Thyroid gland (tissue), 4 donors: ENCODE measurements at regions not wholly inside any gene's neighbourhood (a gene's known extent, or its start where the extent isn't known, plus 50 kb on each side); places are given as distances from the start of the nearest gene placed in this dataset.

Source experiments
- DNase-seq, 2 donors: peaks; one replicate each; pipeline ENCODE4 v3.0.0-alpha.2; 2019
- H3K27ac ChIP-seq, 3 donors: fragments of 200-600 bp; sonication (generic); 1 replicate in 2 of 3; 2 replicates in 1 of 3; pipeline ENCODE4 v1.5.1; 2016 to 2019; ENCODE audit warnings: mild to moderate bottlenecking in 1 of 3, moderate library complexity in 1 of 3
- H3K27me3 ChIP-seq: fragments of 200-600 bp; sonication (generic); one replicate; pipeline ENCODE4 v1.5.1; 2019
- H3K36me3 ChIP-seq, 2 donors: fragments of 200-600 bp; sonication (generic); one replicate each; pipeline ENCODE4 v1.5.1; 2016 to 2019
- H3K4me1 ChIP-seq, 2 donors: fragments of 200-600 bp; sonication (generic); one replicate each; pipeline ENCODE4 v1.5.1; 2017 to 2019
- H3K4me3 ChIP-seq, 3 donors: fragments of 200-600 bp; sonication (generic); replicated peaks in 1 of 3; 1 replicate in 2 of 3; 2 replicates in 1 of 3; pipeline ENCODE4 v1.5.1; 2016; ENCODE audit warnings: mild to moderate bottlenecking in 1 of 3
- H3K9me3 ChIP-seq: fragments of 200-600 bp; sonication (generic); one replicate; pipeline ENCODE4 v1.5.1; 2017
- CTCF ChIP-seq, 6 experiments: fragments of 200-600 bp in 3 of 6; fragments of 450-650 bp in 3 of 6; sonication (generic) in 3 of 6; IDR thresholded peaks; one replicate each; pipeline ENCODE4 v1.5.1; 2016 to 2019; ENCODE audit warnings: antibody characterized with exemption in 6 of 6, mild to moderate bottlenecking in 2 of 6, inconsistent platforms in 1 of 6, moderate library complexity in 1 of 6
- POLR2A ChIP-seq, 2 donors: fragments of 450-650 bp; IDR thresholded peaks; one replicate each; pipeline ENCODE4 v1.6.1; 2017; ENCODE audit warnings: antibody characterized with exemption in 2 of 2, mild to moderate bottlenecking in 2 of 2, moderate library complexity in 1 of 2
- WGBS, 2 donors: methylation state at CpG; one replicate each; pipeline ENCODE4 v1.1.5; 2017; 5-methylcytosine and 5-hydroxymethylcytosine counted together
- intact Hi-C: fragments of 100-400 bp; cut with DNase I; formaldehyde crosslinking; loops from one replicate; pipeline ENCODE4 v1.15.1; 2023

GRCh38 chr12:127189992-127190391, 1077.0 kb upstream of the TMEM132C start:
- intact Hi-C loops = no loop called here
- Histone ChIP-seq H3K27ac (no peak overlapping the region), H3K4me3 (no peak overlapping the region), H3K4me1 (no peaks in the 10 kb centered on the region), H3K9me3 (no peaks in the 10 kb centered on the region), H3K27me3 (no peaks in the 10 kb centered on the region), H3K36me3 (no peaks in the 10 kb centered on the region)
- no peak for DNase-seq
- 93 to 95% methylated on average over 1 of the region's 1 CpG for WGBS, 2 donors
- TF ChIP-seq POLR2A (IDR thresholded peaks at IDR 0.05) (no peak), CTCF (IDR thresholded peaks at IDR 0.05) (no peak)

DNA sequence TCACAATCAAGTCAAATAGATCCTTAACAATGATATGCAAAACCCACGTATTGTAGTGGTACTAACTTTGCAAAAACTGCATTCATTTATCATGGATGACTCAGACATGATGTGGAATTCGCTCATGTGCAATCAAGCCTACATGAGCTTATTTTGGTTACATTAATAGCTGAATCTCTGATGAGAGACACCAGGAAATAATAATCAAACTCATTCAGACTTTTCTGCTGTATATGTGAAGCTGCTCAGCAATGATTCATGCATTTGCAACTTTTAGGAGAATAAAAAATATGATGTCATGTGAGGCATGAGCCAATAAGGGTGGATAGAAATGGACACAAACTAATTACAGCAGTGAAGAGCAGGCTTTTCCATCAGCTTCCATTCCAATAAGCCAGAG, 1075.8 kb upstream of the TMEM132C start:
- no peaks in the 10 kb centered on the region for H3K36me3 ChIP-seq
- 72 to 73% methylated on average over 2 of the region's 2 CpGs for WGBS, 2 donors
- no peak for DNase-seq
- H3K4me1 ChIP-seq = no peaks in the 10 kb centered on the region
- no peak overlapping the region for H3K4me3 ChIP-seq
- no peak overlapping the region for H3K27ac ChIP-seq
- intact Hi-C loops = no loop called here
- TF ChIP-seq CTCF (IDR thresholded peaks at IDR 0.05) = no peak
- TF ChIP-seq POLR2A (IDR thresholded peaks at IDR 0.05) = no peak
- H3K27me3 ChIP-seq = no peaks in the 10 kb centered on the region
- H3K9me3 ChIP-seq = no peaks in the 10 kb centered on the region

GRCh38 chr12:127192391-127192790, 1074.6 kb upstream of the TMEM132C start:
- Histone ChIP-seq H3K27ac (no peak overlapping the region), H3K4me1 (no peaks in the 10 kb centered on the region), H3K4me3 (no peak overlapping the region), H3K36me3 (no peaks in the 10 kb centered on the region), H3K27me3 (no peaks in the 10 kb centered on the region), H3K9me3 (no peaks in the 10 kb centered on the region)
- WGBS, 2 donors = 58 to 74% methylated on average over 3 of the region's 3 CpGs
- DNase-seq = no peak
- intact Hi-C loops = no loop called here
- no peak for TF ChIP-seq POLR2A (IDR thresholded peaks at IDR 0.05)
- no peak for TF ChIP-seq CTCF (IDR thresholded peaks at IDR 0.05)

GRCh38 chr12:127193341-127193740, 1073.6 kb upstream of the TMEM132C start:
- H3K9me3 ChIP-seq = no peaks in the 10 kb centered on the region
- no peaks in the 10 kb centered on the region for H3K36me3 ChIP-seq
- H3K27me3 ChIP-seq = no peaks in the 10 kb centered on the region
- no peak overlapping the region for H3K27ac ChIP-seq
- no peaks in the 10 kb centered on the region for H3K4me1 ChIP-seq
- WGBS, 2 donors = 74 to 77% methylated on average over 2 of the region's 2 CpGs
- DNase-seq = no peak
- intact Hi-C loops = no loop called here
- TF ChIP-seq CTCF (IDR thresholded peaks at IDR 0.05) = no peak
- no peak for TF ChIP-seq POLR2A (IDR thresholded peaks at IDR 0.05)
- no peak overlapping the region for H3K4me3 ChIP-seq

GRCh38 chr12:127194176-127194575, 1072.8 kb upstream of the TMEM132C start:
- Histone ChIP-seq H3K4me3 (no peak overlapping the region), H3K27ac (no peak overlapping the region), H3K4me1 (no peaks in the 10 kb centered on the region), H3K36me3 (no peaks in the 10 kb centered on the region), H3K27me3 (no peaks in the 10 kb centered on the region), H3K9me3 (no peaks in the 10 kb centered on the region)
- DNase-seq = no peak
- 32 to 38% methylated on average over 3 of the region's 3 CpGs for WGBS, 2 donors
- TF ChIP-seq POLR2A (IDR thresholded peaks at IDR 0.05) (no peak), CTCF (IDR thresholded peaks at IDR 0.05) (no peak)
- intact Hi-C loops = no loop called here
